ENCODE measurements at regions not wholly inside any gene's neighbourhood (a gene's known extent, or its start where the extent isn't known, plus 50 kb on each side); places are given as distances from the start of the nearest gene placed in this dataset.

GRCh38 chr6:169990095-169991030 lies 238.9 kb downstream of the ERMARD start:
- no peak for TF ChIP-seq CTCF (conservative IDR thresholded peaks at IDR 0.05; ENCODE audit: low read depth)
- ChIA-PET CTCF (interaction anchor here (0.6 kb wide), 1 partner anchor 348 kb away, joined by 5 read pairs; no protein-coding TSS in a partner anchor), POLR2A (ENCODE audit: low non-redundant PET) (no interaction called here)
- no peak overlapping the region for H3K27ac ChIP-seq
- no peak for DNase-seq (ENCODE audit: low spot score)

DNA sequence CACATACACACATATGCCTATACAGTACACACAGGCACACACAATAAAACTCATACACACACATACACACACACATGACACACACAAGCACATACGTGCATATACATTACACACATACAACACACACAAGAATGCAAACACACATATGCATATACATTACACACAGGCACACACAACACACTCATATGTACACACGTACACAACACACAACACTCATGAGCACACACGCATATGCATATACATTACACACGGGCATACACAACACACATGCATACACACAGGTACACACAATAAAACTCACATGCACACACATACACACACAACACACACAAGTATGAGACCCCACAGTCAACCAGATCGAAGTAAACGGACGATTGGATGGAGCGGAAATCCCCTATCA lies 238.2 kb downstream of the ERMARD start:
- ChIA-PET POLR2A (ENCODE audit: low non-redundant PET) (no interaction called here), CTCF (interaction anchor here (0.6 kb wide), 1 partner anchor 348 kb away, joined by 5 read pairs; no protein-coding TSS in a partner anchor)
- no peak for TF ChIP-seq CTCF (conservative IDR thresholded peaks at IDR 0.05; ENCODE audit: low read depth)
- H3K27ac ChIP-seq: no peak overlapping the region
- no peak for DNase-seq (ENCODE audit: low spot score)

GRCh38 chr6:169988769-169989550 lies 237.5 kb downstream of the ERMARD start:
- no peak for TF ChIP-seq CTCF (conservative IDR thresholded peaks at IDR 0.05; ENCODE audit: low read depth)
- ChIA-PET POLR2A (ENCODE audit: low non-redundant PET) (no interaction called here), CTCF (no interaction called here)
- DNase-seq (ENCODE audit: low spot score): no peak
- H3K27ac ChIP-seq: no peak overlapping the region

DNA sequence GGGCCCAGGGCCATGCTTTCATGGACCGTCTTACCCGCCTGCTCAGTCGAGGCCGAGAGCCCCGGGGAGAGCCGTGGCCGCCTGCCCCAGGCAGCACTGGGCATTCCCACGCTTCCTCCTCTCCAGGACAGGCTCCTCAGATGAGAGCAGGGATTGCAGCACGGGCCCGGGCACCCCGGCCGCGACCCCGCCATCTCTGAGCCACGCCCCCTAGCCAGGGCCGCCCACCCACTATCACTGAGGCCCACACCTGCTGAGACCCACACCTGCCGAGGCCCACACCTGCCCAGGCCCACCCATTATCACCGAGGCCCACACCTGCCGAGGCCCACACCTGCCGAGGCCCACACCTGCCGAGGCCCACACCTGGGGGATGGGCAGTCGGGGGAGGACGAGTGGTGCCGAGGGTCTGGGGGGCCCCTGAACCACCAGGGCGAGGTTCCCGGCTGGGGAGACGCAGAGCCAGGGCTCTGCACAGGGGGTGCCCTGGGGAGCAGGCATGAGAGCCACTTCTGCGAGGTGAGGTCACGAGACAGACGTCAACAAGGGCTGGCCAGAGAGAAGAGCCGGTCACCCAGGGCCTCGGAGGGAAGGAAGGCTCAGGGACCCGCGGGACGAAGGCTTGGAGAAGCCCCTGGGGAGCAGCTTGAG lies 235.6 kb downstream of the ERMARD start:
- CTCF ChIA-PET: no interaction called here
- TF ChIP-seq CTCF (conservative IDR thresholded peaks at IDR 0.05; ENCODE audit: low read depth): no peak
- POLR2A ChIA-PET (ENCODE audit: low non-redundant PET): no interaction called here
- H3K27ac ChIP-seq: no peak overlapping the region
- no peak for DNase-seq (ENCODE audit: low spot score)

- POLR2A ChIA-PET (ENCODE audit: low non-redundant PET): no interaction called here
- CTCF ChIA-PET: interaction anchor here (0.5 kb wide), 1 partner anchor 155 kb away, joined by 3 read pairs; no protein-coding TSS in a partner anchor
- H3K27ac ChIP-seq: no peak overlapping the region
- DNase-seq (ENCODE audit: low spot score): no peak
- no peak for TF ChIP-seq CTCF (conservative IDR thresholded peaks at IDR 0.05; ENCODE audit: low read depth)
Observed at GRCh38 chr6:169986171-169986847, 234.9 kb downstream of the ERMARD start.

Data from RWPE1 (cell line).